HG03064 (cell line): ENCODE measurements at regions not wholly inside any gene's neighbourhood (a gene's known extent, or its start where the extent isn't known, plus 50 kb on each side); places are given as distances from the start of the nearest gene placed in this dataset.

Source experiments
- ATAC-seq: cut with Tn5 transposase; IDR thresholded peaks from one replicate; pipeline ENCODE4 v1.9.1; 2021; ENCODE audit warnings: low read depth; ENCODE audit not compliant: unreplicated experiment

- no peak for ATAC-seq
Measured at GRCh38 chr2:219983836-219984235, 356.4 kb downstream of the SLC4A3 start.

DNA sequence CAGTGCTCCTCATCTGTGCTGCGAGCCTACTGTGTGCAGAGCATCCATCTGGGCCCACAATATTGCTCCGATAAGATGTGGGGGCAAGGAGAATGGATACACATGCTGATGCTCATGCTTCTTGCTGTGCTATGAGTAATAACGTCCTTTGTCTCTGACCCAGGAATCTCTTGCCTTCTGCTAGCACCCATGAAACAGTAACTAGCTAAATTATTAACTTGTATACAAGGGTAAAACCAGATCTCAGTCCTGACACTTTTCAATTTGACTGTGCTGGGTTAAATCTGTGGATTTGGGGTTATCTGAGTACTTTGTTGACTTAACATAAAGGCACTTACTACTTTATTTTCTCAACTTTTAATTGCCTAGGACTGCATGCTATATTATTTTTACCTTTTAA lies 357.6 kb downstream of the SLC4A3 start:
- ATAC-seq = no peak

- no peak for ATAC-seq
Measured at GRCh38 chr2:219987830-219988229, 360.4 kb downstream of the SLC4A3 start.

DNA sequence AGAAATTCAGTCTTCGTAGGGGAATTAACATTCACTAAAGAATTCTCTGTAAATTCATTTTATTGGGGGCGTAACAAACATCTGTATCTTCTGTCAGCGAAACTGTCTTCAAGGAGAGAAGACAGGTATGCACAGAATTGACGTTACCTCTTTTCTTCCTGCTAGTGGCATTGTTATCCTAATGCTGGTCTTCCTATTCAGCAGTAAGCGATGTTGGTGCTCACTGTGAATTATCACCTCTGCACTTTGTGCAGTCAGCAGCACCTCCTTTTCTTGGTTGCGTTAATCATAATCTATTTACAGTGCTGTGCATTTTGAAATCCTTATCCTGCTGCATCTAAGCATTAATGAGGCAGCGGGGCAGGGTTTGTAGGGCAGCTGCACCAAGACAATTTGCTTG lies 362.3 kb downstream of the SLC4A3 start:
- no peak for ATAC-seq

DNA sequence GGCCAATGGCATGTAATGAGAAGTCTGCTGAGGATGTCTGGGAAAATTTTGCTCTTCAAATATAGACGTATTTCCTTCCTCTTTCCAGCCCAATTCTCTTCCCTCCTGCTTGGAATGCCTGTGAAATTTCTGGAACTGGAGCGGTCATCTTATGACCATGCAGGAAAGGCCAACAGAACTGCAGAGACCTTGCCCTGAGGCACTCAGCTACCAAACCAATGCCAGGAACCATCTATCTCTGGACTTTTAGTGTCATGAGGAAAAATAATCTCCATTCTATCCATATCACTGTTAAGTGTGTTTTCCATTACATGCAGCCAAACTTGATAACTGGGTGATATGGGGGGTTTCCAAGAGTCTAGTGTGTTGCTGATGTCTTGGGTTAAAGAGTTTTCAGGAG lies 363.7 kb downstream of the SLC4A3 start:
- no peak for ATAC-seq

- ATAC-seq = no peak
Measured at GRCh38 chr2:219995399-219995798, 368.0 kb downstream of the SLC4A3 start.

DNA sequence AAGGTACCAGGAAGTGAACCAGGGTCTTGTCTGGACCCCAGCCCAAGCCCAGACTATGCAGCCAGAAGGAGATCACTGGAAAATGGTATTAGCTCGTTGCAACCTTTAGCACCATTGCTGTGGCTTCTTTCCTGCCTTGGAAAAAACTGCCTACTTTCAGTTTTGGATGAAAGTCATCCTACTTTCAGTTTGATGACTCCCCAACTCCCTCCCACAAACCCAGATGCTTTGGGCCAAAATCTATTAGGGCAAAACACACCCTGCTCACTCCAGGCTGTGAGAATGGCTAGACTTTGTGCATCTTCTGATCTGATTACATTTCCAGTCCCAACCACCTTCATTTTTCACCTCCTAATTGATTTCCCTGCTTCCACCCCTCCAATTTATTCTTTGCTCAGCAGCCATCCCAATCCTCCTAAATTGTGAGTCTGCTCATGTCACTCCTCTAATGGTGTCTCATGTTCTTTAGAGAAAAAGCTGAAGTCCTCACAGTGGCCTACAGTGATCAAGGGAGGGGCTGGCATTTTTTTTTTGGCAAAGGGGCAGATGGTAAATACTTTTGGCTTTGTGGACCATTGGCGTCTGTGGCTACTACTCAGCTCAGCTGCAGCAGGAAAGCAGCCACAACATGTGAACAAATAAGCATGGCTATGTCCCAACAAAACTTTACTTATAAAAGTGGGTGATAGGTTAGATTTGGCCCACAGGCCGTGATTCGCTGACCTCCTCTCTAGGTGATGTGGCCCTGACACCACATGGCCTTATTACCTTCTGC lies 368.7 kb downstream of the SLC4A3 start:
- ATAC-seq = no peak

GRCh38 chr2:219997341-219997851 lies 370.0 kb downstream of the SLC4A3 start:
- no peak for ATAC-seq

GRCh38 chr2:219998107-219998506 lies 370.7 kb downstream of the SLC4A3 start:
- ATAC-seq = no peak

- no peak for ATAC-seq
Measured at GRCh38 chr2:219998714-219999227, 371.3 kb downstream of the SLC4A3 start.

DNA sequence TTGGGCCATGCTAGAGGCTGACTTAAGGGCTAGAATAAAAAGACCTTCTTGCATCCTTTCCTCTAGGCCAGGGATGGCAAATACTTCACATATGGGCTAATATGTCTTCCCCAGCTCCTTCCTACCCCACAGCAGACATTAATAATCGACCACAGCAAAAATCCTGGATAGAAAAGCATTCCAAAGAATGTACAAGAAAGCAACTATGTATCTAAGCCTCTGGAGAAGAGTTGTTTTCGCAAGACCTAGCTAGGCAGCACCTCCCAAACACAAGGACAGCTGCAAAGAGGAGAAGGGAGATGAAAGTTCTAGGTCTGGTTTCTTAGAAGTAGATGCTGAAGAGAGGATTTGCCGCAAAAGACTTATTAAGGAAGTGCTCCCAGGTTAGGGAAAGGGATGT lies 372.6 kb downstream of the SLC4A3 start:
- ATAC-seq = no peak

DNA sequence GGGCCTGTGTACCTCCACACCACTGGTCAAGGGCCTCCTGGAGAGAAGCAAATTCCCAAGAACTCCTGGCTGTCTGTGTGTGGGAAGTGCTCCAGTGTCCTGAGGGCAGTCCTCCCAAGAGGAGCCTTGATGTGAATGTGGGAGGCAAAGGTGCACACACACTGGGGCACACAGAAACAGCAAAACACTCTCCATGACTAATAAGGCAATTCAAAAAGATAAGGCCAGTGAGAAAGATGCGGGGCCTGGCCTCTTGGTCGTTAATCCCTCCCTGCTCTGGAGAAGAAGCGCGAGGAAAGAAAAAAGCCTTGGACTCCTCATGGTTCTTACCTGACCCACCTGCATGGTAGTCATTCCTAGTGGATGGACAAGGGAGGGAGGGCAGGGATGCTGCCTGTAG lies 373.2 kb downstream of the SLC4A3 start:
- ATAC-seq = no peak

DNA sequence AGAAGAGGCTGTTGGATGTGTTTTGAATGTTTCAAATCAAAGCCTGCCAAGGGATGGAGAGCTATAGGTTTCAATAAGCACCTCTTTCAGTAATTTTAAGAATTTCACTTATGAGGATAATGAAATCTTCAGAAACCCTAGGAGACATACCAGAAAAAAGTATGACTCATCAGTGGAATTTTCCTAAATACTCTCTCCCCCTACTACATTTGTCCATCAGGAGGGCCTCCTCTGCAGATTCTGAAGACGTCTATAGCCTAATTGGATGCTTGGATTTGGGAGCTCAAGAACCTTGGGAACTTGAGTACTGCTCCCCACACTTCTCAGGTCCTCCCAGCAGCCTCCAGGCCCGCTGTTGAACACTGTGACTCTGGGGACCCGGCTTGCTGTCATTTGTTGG lies 374.3 kb downstream of the SLC4A3 start:
- no peak for ATAC-seq

- ATAC-seq = no peak
Measured at GRCh38 chr2:220002251-220002650, 374.8 kb downstream of the SLC4A3 start.

- no peak for ATAC-seq
Measured at GRCh38 chr2:220002699-220003098, 375.3 kb downstream of the SLC4A3 start.

DNA sequence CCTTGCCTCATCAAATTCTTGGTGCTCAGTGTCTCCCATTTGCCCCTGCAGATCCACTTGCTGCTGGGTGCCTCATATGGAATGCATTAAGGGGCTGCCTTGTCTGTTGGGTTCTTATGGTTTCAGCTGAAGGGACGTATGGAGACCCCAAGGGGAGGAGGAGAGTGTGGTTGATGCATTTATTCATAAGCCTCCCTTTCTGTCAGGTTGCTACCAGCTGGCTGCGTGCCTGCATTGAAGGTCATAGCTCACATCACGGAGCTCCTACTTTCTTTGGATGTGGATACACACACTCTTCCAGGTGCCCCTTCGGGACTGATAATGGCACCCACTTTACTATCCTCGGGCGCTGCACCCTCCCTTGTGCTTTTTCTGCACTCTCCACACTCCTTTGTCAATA lies 377.9 kb downstream of the SLC4A3 start:
- ATAC-seq = no peak

GRCh38 chr2:220006152-220006621 lies 378.8 kb downstream of the SLC4A3 start:
- no peak for ATAC-seq

DNA sequence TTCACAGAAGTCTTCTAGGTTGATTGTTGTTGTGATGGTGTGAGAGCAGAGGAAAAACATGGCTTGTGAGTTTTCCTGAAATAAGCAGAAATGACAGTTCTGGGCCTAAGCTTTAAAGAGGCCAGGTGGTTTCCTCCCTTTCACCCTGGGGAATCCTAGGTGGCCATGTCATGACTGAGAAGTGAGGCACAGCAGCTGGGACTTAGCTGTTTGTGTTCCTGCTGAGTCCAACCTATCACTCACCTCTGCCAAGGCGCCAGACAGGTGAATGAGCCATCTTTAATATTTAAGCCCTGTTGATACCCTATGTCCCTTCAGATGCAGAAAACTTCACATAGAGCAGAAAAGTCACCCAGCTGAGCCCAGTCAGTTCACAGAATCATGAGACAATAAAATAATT lies 384.4 kb downstream of the SLC4A3 start:
- ATAC-seq = no peak

GRCh38 chr2:220014961-220015360 lies 387.5 kb downstream of the SLC4A3 start:
- ATAC-seq = no peak

GRCh38 chr2:220015576-220015975 lies 388.1 kb downstream of the SLC4A3 start:
- ATAC-seq = no peak

GRCh38 chr2:220025207-220025606 lies 397.8 kb downstream of the SLC4A3 start:
- ATAC-seq = no peak

DNA sequence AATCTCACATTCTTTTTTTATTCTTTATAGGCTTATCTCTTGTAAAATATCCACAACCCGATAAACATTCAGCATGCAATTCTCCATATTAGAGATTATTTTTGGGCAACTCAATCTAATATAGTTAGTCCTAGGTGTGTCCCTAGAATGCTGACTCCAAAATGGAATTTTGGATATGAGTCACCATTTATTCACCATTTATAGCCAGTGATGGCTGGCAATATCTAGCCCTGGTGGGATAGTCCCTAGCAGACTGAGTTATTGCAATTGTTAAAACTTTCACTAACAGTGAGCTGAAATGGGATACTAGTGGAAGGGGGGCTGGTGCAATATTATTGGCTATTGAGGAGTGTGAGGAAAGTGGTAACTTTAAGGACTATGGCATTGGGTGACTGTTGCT lies 401.6 kb downstream of the SLC4A3 start:
- no peak for ATAC-seq
